IPS-15b (cell line): ENCODE measurements at regions not wholly inside any gene's neighbourhood (a gene's known extent, or its start where the extent isn't known, plus 50 kb on each side); places are given as distances from the start of the nearest gene placed in this dataset.
"Not testable (repeated sequence)": the region's sequence is repeated elsewhere in the genome, so short reads cannot be mapped to it uniquely, and the experiment has no call there.

Experiments
- H3K27me3 ChIP-seq: one replicate; pipeline ENCODE4 v1.6.1; 2013; ENCODE audit warnings: low read length; ENCODE audit not compliant: control insufficient read depth, insufficient read depth
- H3K36me3 ChIP-seq: one replicate; pipeline ENCODE4 v1.6.1; 2013; ENCODE audit warnings: low read length; ENCODE audit not compliant: control insufficient read depth, insufficient read depth
- H3K4me1 ChIP-seq: one replicate; pipeline ENCODE4 v1.6.1; 2013; ENCODE audit warnings: mild to moderate bottlenecking, low read length; ENCODE audit not compliant: control insufficient read depth, insufficient read depth
- H3K4me3 ChIP-seq: one replicate; pipeline ENCODE4 v1.5.1; 2013; ENCODE audit warnings: low read depth, low read length
- H3K9ac ChIP-seq: one replicate; pipeline ENCODE4 v1.6.1; 2013; ENCODE audit warnings: low read depth, mild to moderate bottlenecking, low read length
- H3K9me3 ChIP-seq: one replicate; pipeline ENCODE4 v1.6.1; 2013; ENCODE audit warnings: mild to moderate bottlenecking, low read length; ENCODE audit not compliant: control insufficient read depth, insufficient read depth

GRCh38 chr5:101316401-101316800 lies 413.3 kb upstream of the ST8SIA4 start:
- not testable (repeated sequence) for H3K4me3 ChIP-seq, H3K4me1 ChIP-seq, H3K9me3 ChIP-seq, H3K9ac ChIP-seq, H3K36me3 ChIP-seq, H3K27me3 ChIP-seq

- H3K27me3 ChIP-seq = no peaks in the 10 kb centered on the region
- H3K4me3 ChIP-seq = no peak overlapping the region
- H3K36me3 ChIP-seq = no peaks in the 10 kb centered on the region
- H3K4me1 ChIP-seq = peaks cover 4% of the 10 kb centered on the region
- H3K9ac ChIP-seq = no peak overlapping the region
- no peaks in the 10 kb centered on the region for H3K9me3 ChIP-seq
These were observed 403.5 kb upstream of the ST8SIA4 start for GRCh38 chr5:101306391-101307137.

DNA sequence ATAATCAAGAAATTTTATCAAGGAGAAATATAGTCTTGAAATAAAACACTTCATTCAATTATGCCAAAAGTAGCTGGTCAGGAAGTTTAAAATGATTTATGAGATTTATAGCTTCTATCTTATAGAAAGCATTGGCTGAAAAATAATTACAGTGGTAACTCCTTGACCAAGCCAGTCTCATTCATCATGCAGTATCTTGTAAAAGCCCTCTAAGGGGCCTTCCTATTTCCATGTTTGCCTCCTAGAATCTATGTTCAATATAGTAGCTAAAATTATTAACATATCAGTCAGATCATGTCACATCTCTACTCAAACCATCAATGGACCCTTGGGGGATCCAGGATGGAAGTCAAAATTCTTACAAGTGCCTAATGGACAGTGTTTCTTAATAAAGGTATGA lies 393.4 kb upstream of the ST8SIA4 start:
- Histone ChIP-seq H3K9me3 (no peaks in the 10 kb centered on the region), H3K4me1 (no peaks in the 10 kb centered on the region), H3K27me3 (no peaks in the 10 kb centered on the region), H3K36me3 (no peaks in the 10 kb centered on the region), H3K9ac (no peak overlapping the region), H3K4me3 (no peak overlapping the region)

DNA sequence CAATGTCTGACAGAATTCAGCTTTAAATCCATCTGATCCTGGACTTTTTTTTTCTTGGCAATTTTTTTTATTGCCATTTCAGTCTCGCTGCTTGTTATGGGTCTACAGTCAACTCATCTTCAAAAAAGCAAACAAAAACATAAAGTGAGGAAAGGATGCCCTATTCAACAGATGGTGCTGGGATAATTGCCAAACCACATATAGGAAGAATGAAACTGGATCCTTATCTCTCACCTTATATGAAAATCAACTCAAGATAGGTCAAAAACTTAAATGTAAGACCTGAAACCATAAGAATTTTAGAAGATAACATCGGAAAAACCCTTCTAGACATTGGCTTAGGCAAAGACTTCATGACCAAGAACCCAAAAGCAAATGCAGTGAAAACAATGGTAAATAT lies 389.1 kb upstream of the ST8SIA4 start:
- Histone ChIP-seq H3K27me3 (no peaks in the 10 kb centered on the region), H3K4me1 (no peaks in the 10 kb centered on the region), H3K4me3 (no peak overlapping the region), H3K9me3 (no peaks in the 10 kb centered on the region), H3K36me3 (no peaks in the 10 kb centered on the region), H3K9ac (no peak overlapping the region)

GRCh38 chr5:101290761-101291160 lies 387.7 kb upstream of the ST8SIA4 start:
- not testable (repeated sequence) for H3K4me3 ChIP-seq, H3K9ac ChIP-seq, H3K27me3 ChIP-seq, H3K9me3 ChIP-seq, H3K4me1 ChIP-seq, H3K36me3 ChIP-seq

- H3K4me1 ChIP-seq = no peaks in the 10 kb centered on the region
- H3K27me3 ChIP-seq = no peaks in the 10 kb centered on the region
- H3K9me3 ChIP-seq = no peaks in the 10 kb centered on the region
- no peak overlapping the region for H3K9ac ChIP-seq
- H3K4me3 ChIP-seq = no peak overlapping the region
- H3K36me3 ChIP-seq = no peaks in the 10 kb centered on the region
These were observed 385.6 kb upstream of the ST8SIA4 start for GRCh38 chr5:101288633-101289032.

DNA sequence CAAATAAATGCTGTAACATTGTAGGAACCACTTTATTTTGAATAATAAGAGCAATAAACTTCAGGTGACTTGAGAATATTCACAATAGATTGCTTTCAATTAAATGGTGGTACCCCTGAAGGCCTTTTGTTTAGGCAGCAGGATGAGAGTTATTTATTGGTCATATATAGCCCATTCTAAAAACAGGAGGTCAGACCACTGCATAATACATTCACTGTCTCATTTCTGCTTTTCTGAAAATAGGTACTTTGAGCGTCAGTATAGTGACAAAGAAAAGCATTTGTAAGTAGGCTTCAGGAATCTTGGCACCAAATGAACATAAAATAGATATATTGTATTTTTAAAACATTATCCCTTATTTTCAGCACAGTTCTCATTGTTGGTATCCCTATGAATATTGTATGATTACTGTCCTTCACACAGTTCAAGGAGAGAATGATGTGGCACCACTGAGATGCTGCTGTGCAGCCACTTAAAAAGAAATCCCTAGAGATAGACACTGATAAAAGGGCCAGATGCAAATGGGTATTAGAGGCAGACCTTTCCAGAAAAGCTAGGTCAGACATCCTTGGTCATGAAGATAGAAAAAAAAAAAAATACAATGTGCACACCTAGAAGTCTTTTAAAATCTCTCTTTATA lies 381.8 kb upstream of the ST8SIA4 start:
- H3K27me3 ChIP-seq = no peaks in the 10 kb centered on the region
- no peak overlapping the region for H3K9ac ChIP-seq

GRCh38 chr5:101283938-101284337 lies 380.9 kb upstream of the ST8SIA4 start:
- H3K36me3 ChIP-seq, H3K9me3 ChIP-seq, H3K4me1 ChIP-seq, H3K4me3 ChIP-seq, H3K27me3 ChIP-seq, H3K9ac ChIP-seq: not testable (repeated sequence)

More for the DNA sequence above, 381.8 kb upstream of the ST8SIA4 start:
- Histone ChIP-seq H3K4me3 (no peak overlapping the region), H3K9me3 (no peaks in the 10 kb centered on the region), H3K4me1 (no peaks in the 10 kb centered on the region), H3K36me3 (no peaks in the 10 kb centered on the region)

DNA sequence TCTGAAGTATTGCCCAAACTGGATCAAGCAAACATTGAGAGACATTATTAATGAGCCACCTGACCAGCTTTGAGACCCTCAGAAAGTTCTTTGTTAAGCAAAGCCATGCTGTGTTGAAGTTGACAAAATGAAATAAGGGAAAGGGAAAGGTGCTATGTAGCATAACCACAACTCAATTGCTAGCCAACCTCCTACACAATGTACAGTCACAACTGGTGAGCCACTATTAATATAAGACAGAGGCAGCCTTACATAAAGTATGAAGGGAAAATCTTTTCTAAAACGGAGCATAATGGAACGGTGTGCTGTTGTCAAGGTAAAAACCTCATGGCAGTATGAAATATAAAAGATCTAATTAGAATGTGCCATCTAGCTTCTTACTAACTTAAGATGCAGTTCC lies 375.8 kb upstream of the ST8SIA4 start:
- H3K4me1 ChIP-seq = no peaks in the 10 kb centered on the region
- no peak overlapping the region for H3K9ac ChIP-seq
- no peak overlapping the region for H3K4me3 ChIP-seq

DNA sequence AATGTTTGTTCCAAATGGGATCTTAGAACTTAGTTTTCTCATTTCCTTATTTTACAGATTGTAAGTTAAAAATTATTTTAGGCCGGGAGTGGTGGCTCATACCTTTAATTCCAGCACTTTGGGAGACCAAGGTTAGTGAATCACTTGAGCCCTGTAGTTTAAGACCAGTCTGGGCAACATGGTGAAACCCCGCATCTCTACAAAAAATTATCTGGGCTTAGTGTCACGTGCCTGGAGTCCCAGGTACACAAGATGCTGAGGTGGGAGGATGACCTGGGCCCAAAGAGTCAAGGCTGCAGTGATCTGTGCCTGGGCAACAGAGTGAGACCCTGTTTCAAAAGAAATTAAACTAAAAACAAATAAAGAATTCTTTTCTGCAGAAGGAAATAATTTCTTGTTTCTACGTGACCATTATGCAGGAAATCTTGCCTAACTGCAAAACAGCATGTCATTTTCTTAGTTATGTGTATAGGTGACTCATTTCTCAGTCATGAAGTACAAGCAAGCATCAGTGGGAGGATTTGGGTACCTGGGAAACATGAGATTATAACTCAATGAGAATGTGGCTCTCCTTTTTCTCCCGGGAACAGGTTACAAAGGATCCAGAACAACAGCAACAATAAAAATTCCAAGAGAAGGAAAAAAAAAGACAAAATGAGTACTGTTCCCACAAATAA lies 375.1 kb upstream of the ST8SIA4 start:
- no peaks in the 10 kb centered on the region for H3K27me3 ChIP-seq
- H3K9me3 ChIP-seq = no peaks in the 10 kb centered on the region
- no peak overlapping the region for H3K9ac ChIP-seq
- no peak overlapping the region for H3K4me3 ChIP-seq
- H3K4me1 ChIP-seq = no peaks in the 10 kb centered on the region
- H3K36me3 ChIP-seq = no peaks in the 10 kb centered on the region

More for the DNA sequence above, 375.8 kb upstream of the ST8SIA4 start:
- H3K27me3 ChIP-seq = no peaks in the 10 kb centered on the region
- H3K9me3 ChIP-seq = no peaks in the 10 kb centered on the region
- no peaks in the 10 kb centered on the region for H3K36me3 ChIP-seq

GRCh38 chr5:101271945-101272344 lies 368.9 kb upstream of the ST8SIA4 start:
- Histone ChIP-seq H3K4me1 (no peaks in the 10 kb centered on the region), H3K27me3 (no peaks in the 10 kb centered on the region), H3K4me3 (no peak overlapping the region), H3K36me3 (no peaks in the 10 kb centered on the region), H3K9me3 (no peaks in the 10 kb centered on the region), H3K9ac (no peak overlapping the region)

GRCh38 chr5:101271416-101271815 lies 368.3 kb upstream of the ST8SIA4 start:
- Histone ChIP-seq H3K9me3 (no peaks in the 10 kb centered on the region), H3K4me1 (no peaks in the 10 kb centered on the region), H3K36me3 (no peaks in the 10 kb centered on the region), H3K4me3 (no peak overlapping the region), H3K9ac (no peak overlapping the region), H3K27me3 (no peaks in the 10 kb centered on the region)
